ENCODE measurements at regions not wholly inside any gene's neighbourhood (a gene's known extent, or its start where the extent isn't known, plus 50 kb on each side); places are given as distances from the start of the nearest gene placed in this dataset.

DNA sequence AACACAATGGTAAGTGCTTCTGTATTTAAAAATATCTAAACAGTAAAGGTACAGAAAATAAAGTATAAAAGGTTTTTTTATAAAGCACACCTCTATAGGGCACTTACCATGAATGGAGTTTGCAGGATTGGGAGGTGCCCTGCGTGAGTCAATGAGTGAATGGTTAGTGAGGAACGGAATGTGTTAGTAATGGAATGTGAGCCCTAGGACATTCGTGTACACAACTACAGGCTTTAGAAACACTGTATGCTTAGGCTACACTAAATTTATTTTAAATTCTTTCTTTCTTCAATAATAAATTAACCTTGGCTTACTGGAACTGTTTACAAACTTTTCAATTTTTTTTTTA is 337.9 kb upstream of the SLC39A10 start:
- Histone ChIP-seq H3K27me3 (replicated peaks in 1 of 7) (no peaks in the 10 kb centered on the region), H3K27ac (no peak overlapping the region), H3K9me3 (peaks cover 0 to 5% (median 2%) of the 10 kb centered on the region in 8 donors), H3K4me3 (no peak overlapping the region), H3K36me3 (no peaks in the 10 kb centered on the region), H3K4me1 (peaks cover 0 to 8% (median 0%) of the 10 kb centered on the region in 6 donors)
- 76 to 93% (median 86%) methylated on average over 3 of the region's 3 CpGs for WGBS, 5 donors
- intact Hi-C loops (cut with DNase I; ENCODE audit: low total_unique reads) = loop anchor here (10.0 kb wide), 1 partner anchor 1154 kb away; no protein-coding TSS in a partner anchor
- DNase-seq = no peak
- TF ChIP-seq, protein P1, sequence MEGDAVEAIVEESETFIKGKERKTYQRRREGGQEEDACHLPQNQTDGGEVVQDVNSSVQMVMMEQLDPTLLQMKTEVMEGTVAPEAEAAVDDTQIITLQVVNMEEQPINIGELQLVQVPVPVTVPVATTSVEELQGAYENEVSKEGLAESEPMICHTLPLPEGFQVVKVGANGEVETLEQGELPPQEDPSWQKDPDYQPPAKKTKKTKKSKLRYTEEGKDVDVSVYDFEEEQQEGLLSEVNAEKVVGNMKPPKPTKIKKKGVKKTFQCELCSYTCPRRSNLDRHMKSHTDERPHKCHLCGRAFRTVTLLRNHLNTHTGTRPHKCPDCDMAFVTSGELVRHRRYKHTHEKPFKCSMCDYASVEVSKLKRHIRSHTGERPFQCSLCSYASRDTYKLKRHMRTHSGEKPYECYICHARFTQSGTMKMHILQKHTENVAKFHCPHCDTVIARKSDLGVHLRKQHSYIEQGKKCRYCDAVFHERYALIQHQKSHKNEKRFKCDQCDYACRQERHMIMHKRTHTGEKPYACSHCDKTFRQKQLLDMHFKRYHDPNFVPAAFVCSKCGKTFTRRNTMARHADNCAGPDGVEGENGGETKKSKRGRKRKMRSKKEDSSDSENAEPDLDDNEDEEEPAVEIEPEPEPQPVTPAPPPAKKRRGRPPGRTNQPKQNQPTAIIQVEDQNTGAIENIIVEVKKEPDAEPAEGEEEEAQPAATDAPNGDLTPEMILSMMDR (IDR thresholded peaks at IDR 0.05 in 8 of 11, conservative IDR thresholded peaks at IDR 0.05 in 3 of 11) = no peak
- no peak for TF ChIP-seq POLR2A (IDR thresholded peaks at IDR 0.05)

DNA sequence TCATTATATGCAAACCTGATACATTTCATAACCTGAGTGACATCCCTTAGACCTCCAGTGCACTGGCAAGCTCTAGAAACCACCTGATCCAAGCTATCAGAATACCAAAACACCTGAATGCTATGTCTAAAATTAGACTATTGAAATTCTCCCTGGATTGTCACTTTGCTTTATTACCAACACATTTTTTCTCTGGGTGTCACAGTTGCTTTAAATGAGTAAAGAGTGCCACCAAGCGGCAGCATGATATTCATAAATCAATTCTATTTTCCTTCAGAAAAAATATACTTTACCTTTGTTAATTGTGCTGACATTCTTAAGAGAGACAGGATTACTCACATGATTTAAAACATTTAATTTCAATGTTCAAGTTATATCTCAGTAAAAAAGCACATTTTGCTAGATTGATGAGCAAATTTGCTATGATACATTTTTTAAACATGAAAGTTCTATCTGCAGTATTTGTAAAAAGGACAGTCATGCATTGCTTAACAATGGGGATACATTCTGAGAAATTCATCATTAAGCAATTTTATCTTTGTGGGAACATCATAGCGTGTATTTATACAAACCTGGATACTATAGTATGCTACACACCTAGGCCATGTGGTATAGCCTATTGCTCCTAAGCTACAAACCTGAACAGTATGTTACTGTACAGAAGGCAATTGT is 338.4 kb upstream of the SLC39A10 start:
- Histone ChIP-seq H3K4me1 (peaks cover 0 to 8% (median 0%) of the 10 kb centered on the region in 6 donors), H3K9me3 (peaks cover 0 to under 1% (median 0%) of the 10 kb centered on the region in 8 donors), H3K27ac (no peak overlapping the region), H3K4me3 (no peak overlapping the region), H3K27me3 (replicated peaks in 1 of 7) (no peaks in the 10 kb centered on the region), H3K36me3 (no peaks in the 10 kb centered on the region)
- TF ChIP-seq POLR2AphosphoS5 (IDR thresholded peaks at IDR 0.05) (no peak), POLR2A (IDR thresholded peaks at IDR 0.05) (no peak)
- TF ChIP-seq, protein P1 (IDR thresholded peaks at IDR 0.05 in 8 of 11, conservative IDR thresholded peaks at IDR 0.05 in 3 of 11) = peak; percentile 16 to 70 (median 35)
- 8 to 18% (median 9%) methylated on average over 2 of the region's 2 CpGs for WGBS, 5 donors
- intact Hi-C loops (cut with DNase I; ENCODE audit: low total_unique reads) = loop anchor here (10.0 kb wide), 1 partner anchor 1154 kb away; no protein-coding TSS in a partner anchor
- no peak for DNase-seq

DNA sequence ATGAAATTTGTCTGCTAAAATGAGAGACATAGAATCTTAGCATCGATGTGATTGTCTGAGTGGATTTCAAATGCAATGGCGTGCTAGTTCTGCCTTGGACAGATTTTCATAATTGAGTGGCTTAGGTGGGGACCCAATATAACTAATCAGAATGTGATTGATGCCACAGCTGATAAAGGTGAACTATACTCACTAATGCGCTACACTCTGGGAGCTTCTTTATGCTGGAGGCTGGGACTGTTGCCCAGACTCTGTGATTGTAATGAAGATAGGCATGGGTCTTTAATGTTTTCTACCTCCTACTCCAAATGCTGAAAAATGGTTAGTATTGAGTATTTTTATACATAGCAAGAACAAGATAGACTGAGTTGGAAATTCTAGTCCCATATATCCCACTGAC is 339.5 kb upstream of the SLC39A10 start:
- intact Hi-C loops (cut with DNase I; ENCODE audit: low total_unique reads) = loop anchor here (10.0 kb wide), 1 partner anchor 1153 kb away; no protein-coding TSS in a partner anchor
- Histone ChIP-seq H3K9me3 (no peaks in the 10 kb centered on the region), H3K36me3 (no peaks in the 10 kb centered on the region), H3K4me3 (no peak overlapping the region), H3K4me1 (peaks cover 0 to 8% (median 0%) of the 10 kb centered on the region in 6 donors), H3K27ac (no peak overlapping the region), H3K27me3 (replicated peaks in 1 of 7) (no peaks in the 10 kb centered on the region)
- no peak for DNase-seq
- no peak for TF ChIP-seq POLR2A (IDR thresholded peaks at IDR 0.05)
- TF ChIP-seq, protein P1 (IDR thresholded peaks at IDR 0.05 in 8 of 11, conservative IDR thresholded peaks at IDR 0.05 in 3 of 11) = no peak
- no peak for TF ChIP-seq POLR2AphosphoS5 (IDR thresholded peaks at IDR 0.05)
- 89 to 98% (median 92%) methylated on average over 3 of the region's 3 CpGs for WGBS, 5 donors

DNA sequence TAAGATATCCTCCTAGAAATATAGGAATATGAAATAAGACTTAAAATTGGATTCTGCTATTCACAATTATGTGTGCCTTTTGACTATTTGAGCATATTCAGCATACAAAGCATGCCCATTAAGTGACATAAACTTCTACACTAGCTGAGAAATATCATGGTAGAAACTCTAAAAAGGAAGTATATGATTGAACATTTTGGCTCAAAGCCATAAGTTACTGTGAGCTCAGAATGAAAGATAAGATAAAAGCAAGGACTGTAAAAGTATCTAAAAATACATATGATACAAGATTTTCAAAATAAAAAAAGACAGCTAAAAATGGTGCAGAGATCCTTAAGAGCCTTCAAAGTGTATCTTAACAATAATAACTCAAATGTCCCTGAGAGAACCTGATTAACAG is 340.5 kb upstream of the SLC39A10 start:
- H3K27me3 ChIP-seq (replicated peaks in 1 of 7) = no peaks in the 10 kb centered on the region

More for the DNA sequence above, 340.5 kb upstream of the SLC39A10 start:
- H3K36me3 ChIP-seq = no peaks in the 10 kb centered on the region
- H3K4me3 ChIP-seq = no peak overlapping the region
- no peak for DNase-seq
- peaks cover 0 to 8% (median 0%) of the 10 kb centered on the region in 6 donors for H3K4me1 ChIP-seq
- no peak overlapping the region for H3K27ac ChIP-seq
- no peaks in the 10 kb centered on the region for H3K9me3 ChIP-seq
- TF ChIP-seq POLR2A (IDR thresholded peaks at IDR 0.05) = no peak
- TF ChIP-seq, protein P1 (IDR thresholded peaks at IDR 0.05 in 8 of 11, conservative IDR thresholded peaks at IDR 0.05 in 3 of 11) = no peak
- no peak for TF ChIP-seq POLR2AphosphoS5 (IDR thresholded peaks at IDR 0.05)
- intact Hi-C loops (cut with DNase I; ENCODE audit: low total_unique reads) = loop anchor here (10.0 kb wide), 1 partner anchor 1152 kb away; no protein-coding TSS in a partner anchor

All from spleen (tissue), 11 donors.